ENCODE measurements at regions not wholly inside any gene's neighbourhood (a gene's known extent, or its start where the extent isn't known, plus 50 kb on each side); places are given as distances from the start of the nearest gene placed in this dataset.

DNA sequence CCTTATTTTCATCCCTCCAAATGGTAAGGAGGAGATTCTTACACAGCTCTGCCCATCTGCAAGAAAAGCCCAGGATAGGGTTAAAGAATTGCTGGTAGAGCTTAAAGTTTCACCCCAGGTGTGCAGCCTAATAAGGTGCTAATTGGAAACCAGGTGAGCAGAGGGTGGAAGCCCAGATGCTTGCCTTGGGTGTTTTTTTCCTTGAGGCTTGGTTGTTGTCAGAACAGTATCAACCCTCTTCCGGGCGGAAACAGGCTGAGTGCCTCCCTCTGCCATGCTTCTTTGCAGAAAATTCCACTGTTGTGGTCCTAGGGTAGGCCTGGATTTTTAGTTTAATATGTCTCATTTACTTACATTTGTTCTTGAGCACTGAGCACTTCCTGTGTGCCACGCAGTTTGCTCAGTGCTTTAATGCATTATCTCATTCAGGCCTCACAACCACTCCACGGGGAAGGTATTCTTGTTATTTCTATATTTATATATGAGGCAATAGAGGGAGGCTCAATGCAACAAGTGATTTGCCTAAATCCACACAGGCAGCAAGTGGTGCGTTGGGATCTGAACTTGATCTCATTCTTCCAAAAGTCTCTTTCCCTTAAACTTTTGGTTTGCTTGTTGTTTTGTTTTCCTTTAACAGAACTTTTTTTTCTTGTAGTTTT, 115.0 kb upstream of the LRIG1 start:
- Histone ChIP-seq H4K20me1 (replicated peaks in 1 of 2; ENCODE audit: control insufficient read depth in 1 of 2, insufficient read depth in 2 of 2, low read length in 2 of 2) (no peaks in the 10 kb centered on the region), H3K23me2 (ENCODE audit: low read depth, low read length) (no peaks in the 10 kb centered on the region), H3K4ac (replicated peaks; ENCODE audit: insufficient read length, low read depth, low read length) (no peak overlapping the region), H3K9ac (replicated peaks in 1 of 4; ENCODE audit: extremely low read depth in 1 of 4, low read depth in 3 of 4, low read length in 3 of 4) (no peak overlapping the region), H3K23ac (ENCODE audit: insufficient read length) (no peak overlapping the region), H2BK5ac (ENCODE audit: low read depth, low read length) (no peak overlapping the region), H3K27ac (ENCODE audit: low read depth, low read length) (no peak overlapping the region), H2BK20ac (ENCODE audit: low read length) (no peak overlapping the region), H3K4me3 (ENCODE audit: extremely low read depth in 1 of 4, insufficient read depth in 2 of 4, low read depth in 3 of 4, low read length in 4 of 4) (no peak overlapping the region), H3K18ac (ENCODE audit: extremely low read depth, low read length) (no peak overlapping the region), H2BK12ac (ENCODE audit: low read depth, low read length) (peak overlapping the region; percentile 5; the same call in 1 of the 2 replicates), H3K4me1 (replicated peaks in 1 of 4; ENCODE audit: control insufficient read depth in 3 of 4, insufficient read depth in 4 of 4, low read length in 3 of 4) (peaks cover 0 to 16% (median 3%) of the 10 kb centered on the region in 4 experiments; a peak in 5 of 7 replicates), H4K5ac (ENCODE audit: insufficient read length, low read depth, low read length) (no peak overlapping the region), H2BK15ac (ENCODE audit: low read length) (no peak overlapping the region), H2BK120ac (replicated peaks; ENCODE audit: low read depth, low read length) (no peak overlapping the region), H3K36me3 (ENCODE audit: control insufficient read depth in 2 of 4, insufficient read depth in 4 of 4, low read length in 3 of 4) (no peaks in the 10 kb centered on the region), H3K79me2 (ENCODE audit: control insufficient read depth in 1 of 2, insufficient read depth in 2 of 2, low read length in 2 of 2) (no peaks in the 10 kb centered on the region), H3K14ac (ENCODE audit: insufficient read length) (no peak overlapping the region), H3K56ac (replicated peaks; ENCODE audit: insufficient read length, low read depth, low read length) (no peak overlapping the region), H4K8ac (ENCODE audit: extremely low read depth, insufficient read depth, low read length) (no peak overlapping the region), H3K9me3 (ENCODE audit: insufficient read depth in 2 of 2, low read depth in 1 of 2, low read length in 1 of 2) (no peaks in the 10 kb centered on the region), H3K27me3 (replicated peaks in 1 of 4; ENCODE audit: control insufficient read depth in 3 of 4, extremely low read depth in 1 of 4, insufficient read depth in 3 of 4, low read length in 3 of 4) (no peaks in the 10 kb centered on the region), H2AFZ (ENCODE audit: low read length) (peak overlapping the region; percentile 49), H3K79me1 (ENCODE audit: low read depth, low read length) (no peaks in the 10 kb centered on the region), H4K91ac (replicated peaks; ENCODE audit: insufficient read length, low read length) (no peak overlapping the region), H3K4me2 (ENCODE audit: insufficient read depth in 1 of 2, low read depth in 2 of 2, low read length in 2 of 2) (no peak overlapping the region; a peak in 1 of 4 replicates), H2AK5ac (ENCODE audit: low read depth, low read length) (no peak overlapping the region)
- FAIRE-seq (no peak), DNase-seq (ENCODE audit: low read depth in 1 of 2, low spot score in 2 of 2) (no peak)
- TF ChIP-seq CHD2 (IDR thresholded peaks at IDR 0.05; ENCODE audit: low read length) (no peak), SAP30 (IDR thresholded peaks at IDR 0.05; ENCODE audit: insufficient read depth, insufficient replicate concordance, low read length) (no peak), SIX5 (IDR thresholded peaks at IDR 0.05; ENCODE audit: low read depth, low read length) (no peak), CBX5 (IDR thresholded peaks at IDR 0.05; ENCODE audit: low read depth, low read length) (no peak), SIRT6 (IDR thresholded peaks at IDR 0.05; ENCODE audit: low read length) (no peak), TCF12 (IDR thresholded peaks at IDR 0.05; ENCODE audit: low read depth, low read length) (no peak), EGR1 (IDR thresholded peaks at IDR 0.05; ENCODE audit: borderline replicate concordance, low read depth, low read length) (no peak), BRCA1 (IDR thresholded peaks at IDR 0.05; ENCODE audit: low read depth, low read length) (no peak), ZNF274 (IDR thresholded peaks at IDR 0.05; ENCODE audit: borderline replicate concordance, extremely low read depth, low read length) (no peak), SRF (IDR thresholded peaks at IDR 0.05; ENCODE audit: low read depth, low read length) (no peak), SP1 (IDR thresholded peaks at IDR 0.05; ENCODE audit: low read depth, low read length) (no peak)
- TF ChIP-seq, protein P1, sequence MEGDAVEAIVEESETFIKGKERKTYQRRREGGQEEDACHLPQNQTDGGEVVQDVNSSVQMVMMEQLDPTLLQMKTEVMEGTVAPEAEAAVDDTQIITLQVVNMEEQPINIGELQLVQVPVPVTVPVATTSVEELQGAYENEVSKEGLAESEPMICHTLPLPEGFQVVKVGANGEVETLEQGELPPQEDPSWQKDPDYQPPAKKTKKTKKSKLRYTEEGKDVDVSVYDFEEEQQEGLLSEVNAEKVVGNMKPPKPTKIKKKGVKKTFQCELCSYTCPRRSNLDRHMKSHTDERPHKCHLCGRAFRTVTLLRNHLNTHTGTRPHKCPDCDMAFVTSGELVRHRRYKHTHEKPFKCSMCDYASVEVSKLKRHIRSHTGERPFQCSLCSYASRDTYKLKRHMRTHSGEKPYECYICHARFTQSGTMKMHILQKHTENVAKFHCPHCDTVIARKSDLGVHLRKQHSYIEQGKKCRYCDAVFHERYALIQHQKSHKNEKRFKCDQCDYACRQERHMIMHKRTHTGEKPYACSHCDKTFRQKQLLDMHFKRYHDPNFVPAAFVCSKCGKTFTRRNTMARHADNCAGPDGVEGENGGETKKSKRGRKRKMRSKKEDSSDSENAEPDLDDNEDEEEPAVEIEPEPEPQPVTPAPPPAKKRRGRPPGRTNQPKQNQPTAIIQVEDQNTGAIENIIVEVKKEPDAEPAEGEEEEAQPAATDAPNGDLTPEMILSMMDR (IDR thresholded peaks at IDR 0.05; ENCODE audit: control extremely low read depth in 1 of 3, insufficient read depth in 1 of 3, low read depth in 1 of 3, low read length in 3 of 3): no peak
- POLR2A ChIA-PET (ENCODE audit: partially characterized antibody): no interaction called here
- WGBS, 2 experiments (ENCODE audit: extremely low coverage in 1 of 2, insufficient coverage in 1 of 2, insufficient read length in 1 of 2, insufficient replicate concordance in 2 of 2, low coverage in 1 of 2, low lambda C conversion rate in 2 of 2, missing lambda C conversion rate in 1 of 2): 72% methylated on average over 5 of the region's 5 CpGs; no CpG with 5 or more reads in 1 of the 2 experiments
- CTCF ChIA-PET (ENCODE audit: partially characterized antibody): interaction anchor here (0.7 to 1.5 kb wide), 3 partner anchors 15 to 209 kb away, joined by 3 read pairs; no protein-coding TSS in a partner anchor

Data from H1 (cell line).